Stimulated activated CD4-positive, alpha-beta T cell treated with anti-CD3 and anti-CD28 coated beads, Interleukin-12 subunit alpha, Interleukin-12 subunit beta, amount 100 ng/mL, for 48 hours (primary cell): ENCODE measurements at regions not wholly inside any gene's neighbourhood (a gene's known extent, or its start where the extent isn't known, plus 50 kb on each side); places are given as distances from the start of the nearest gene placed in this dataset.
"Not testable (repeated sequence)": the region's sequence is repeated elsewhere in the genome, so short reads cannot be mapped to it uniquely, and the experiment has no call there.

Experiments
- DNase-seq, 3 donors: peaks; one replicate each; pipeline ENCODE4 v3.0.0-alpha.2; 2020; ENCODE audit warnings: low read depth in 2 of 3, low spot score in 1 of 3

DNA sequence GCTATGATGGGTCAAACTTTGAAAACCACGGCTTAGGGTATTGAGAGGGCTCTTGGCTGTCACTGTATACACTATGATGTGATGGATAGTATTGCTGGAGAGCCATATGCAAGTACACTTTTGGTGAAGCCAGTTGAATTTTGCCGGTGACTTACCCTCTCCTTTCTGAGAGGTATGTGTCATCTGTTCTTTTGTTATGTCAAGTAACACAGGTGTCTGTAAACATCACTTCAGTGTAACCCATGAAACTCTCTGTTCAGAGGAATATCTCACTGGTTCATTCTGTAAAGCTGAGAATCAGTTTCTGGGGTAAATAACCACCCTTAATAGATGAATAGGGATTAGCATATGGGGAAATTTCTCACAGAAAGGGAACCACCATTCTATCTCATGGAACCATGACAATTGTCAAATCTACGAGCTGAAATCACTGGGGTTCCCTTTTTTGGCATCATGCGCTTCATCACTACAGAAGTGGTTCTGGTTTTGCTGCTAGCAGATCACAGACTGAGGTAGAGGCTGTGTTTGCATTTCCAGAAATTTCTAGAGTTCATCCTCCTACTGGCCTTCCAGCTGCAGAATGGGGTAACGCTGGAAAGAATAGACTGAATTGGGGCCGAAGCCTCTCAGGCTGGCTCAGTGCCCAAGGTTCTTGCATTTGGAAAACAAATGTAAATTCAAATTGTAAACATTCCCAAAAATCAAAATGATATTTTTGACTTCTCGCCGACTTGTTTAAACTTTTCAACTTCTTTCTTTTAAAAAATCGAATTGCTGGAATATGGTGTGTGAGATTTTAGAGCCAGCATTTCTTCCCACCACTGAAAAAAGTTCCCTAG, 83.3 kb upstream of the CREB5 start:
- DNase-seq: no peak

DNA sequence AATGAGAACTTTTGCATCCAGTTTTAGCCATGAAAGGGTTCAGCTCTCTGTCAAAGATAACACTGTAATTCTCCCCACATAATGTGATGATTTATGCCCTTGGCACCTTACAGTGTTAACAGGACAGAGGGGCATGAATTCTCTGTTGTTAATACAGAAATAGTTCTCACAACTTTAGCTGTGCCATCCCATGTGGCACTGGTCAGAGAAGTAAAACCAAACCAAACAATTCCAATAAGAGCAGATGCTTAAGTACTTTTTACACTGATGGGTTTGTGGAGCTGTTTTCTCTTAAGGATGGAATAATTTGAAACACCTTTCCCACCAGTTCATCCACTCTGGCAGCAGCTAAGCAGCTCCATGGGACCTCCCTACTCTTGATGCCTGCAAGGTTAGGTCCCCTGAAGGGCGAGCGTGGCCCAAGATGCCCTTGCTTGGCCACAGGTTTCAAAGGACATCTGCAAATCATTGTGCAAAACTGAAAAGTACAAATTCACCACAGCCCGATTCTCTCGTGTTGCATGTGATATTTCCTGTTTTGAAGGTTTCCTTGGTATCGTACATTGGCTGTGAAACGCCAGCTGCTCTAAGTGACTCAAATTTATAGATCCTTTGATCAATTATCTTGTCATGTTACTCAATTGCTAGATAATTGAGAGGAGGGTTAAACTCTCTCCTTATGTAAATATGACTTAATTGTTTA, 82.5 kb upstream of the CREB5 start:
- DNase-seq: no peak

GRCh38 chr7:28330384-28331070, 81.8 kb upstream of the CREB5 start:
- no peak for DNase-seq

GRCh38 chr7:28332046-28332445, 80.3 kb upstream of the CREB5 start:
- DNase-seq: no peak

DNA sequence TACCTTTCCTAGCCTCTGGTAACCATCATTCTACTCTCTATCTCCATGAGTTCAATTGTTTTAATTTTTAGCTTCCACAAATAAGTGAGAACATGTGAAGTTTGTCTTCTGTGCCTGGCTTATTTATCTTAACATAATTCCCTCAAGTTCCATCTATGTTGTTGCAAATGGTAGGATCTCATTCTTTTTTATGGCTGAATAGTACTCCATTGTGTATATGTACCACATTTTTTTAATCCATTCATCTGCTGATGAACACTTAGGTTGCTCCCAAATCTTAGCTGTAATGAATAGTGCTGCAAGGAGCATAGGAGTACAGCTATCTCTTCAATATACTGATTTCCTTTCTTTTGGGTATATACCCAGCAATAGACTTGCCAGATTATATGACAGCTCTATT, 78.8 kb upstream of the CREB5 start:
- DNase-seq: not testable (repeated sequence)

GRCh38 chr7:28336806-28337205, 75.5 kb upstream of the CREB5 start:
- no peak for DNase-seq

DNA sequence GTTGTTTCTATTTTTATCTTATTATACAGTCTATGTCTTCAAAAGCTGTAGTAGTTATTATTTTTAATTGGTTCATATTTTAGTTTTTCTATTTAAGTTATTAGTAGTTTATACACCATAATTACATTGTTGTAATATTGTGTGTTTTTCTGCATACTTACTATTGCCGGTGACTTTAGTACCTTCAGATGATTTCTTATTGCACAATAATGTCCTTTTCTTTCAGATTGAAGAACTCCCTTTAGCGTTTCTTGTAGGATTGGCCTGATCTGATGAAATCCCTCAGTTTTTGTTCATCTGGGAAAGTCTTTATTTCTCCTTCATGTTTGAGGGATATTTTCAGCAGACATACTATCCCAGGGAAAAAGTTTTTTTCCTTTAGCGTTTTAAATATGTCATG, 74.3 kb upstream of the CREB5 start:
- no peak for DNase-seq

GRCh38 chr7:28343462-28343861, 68.9 kb upstream of the CREB5 start:
- DNase-seq: no peak

DNA sequence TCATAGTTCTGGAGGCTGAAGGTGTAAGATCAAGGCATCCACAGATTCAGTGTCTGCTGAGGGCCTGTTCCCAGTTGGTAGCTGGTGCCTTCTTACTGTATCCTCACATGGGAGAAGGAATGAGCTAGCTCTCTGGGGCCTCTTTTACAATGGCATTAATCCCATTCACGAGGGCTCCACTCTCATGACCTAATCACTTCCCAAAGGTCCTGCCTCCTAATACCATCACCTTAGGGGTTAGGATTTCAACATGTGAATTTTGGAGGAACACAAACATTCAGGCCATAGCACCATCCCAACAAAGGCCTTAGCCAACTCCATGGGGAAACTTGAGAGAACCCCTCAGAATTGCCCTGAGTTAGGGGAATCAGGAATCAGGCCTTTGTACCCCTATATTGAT, 66.1 kb upstream of the CREB5 start:
- DNase-seq: no peak

DNA sequence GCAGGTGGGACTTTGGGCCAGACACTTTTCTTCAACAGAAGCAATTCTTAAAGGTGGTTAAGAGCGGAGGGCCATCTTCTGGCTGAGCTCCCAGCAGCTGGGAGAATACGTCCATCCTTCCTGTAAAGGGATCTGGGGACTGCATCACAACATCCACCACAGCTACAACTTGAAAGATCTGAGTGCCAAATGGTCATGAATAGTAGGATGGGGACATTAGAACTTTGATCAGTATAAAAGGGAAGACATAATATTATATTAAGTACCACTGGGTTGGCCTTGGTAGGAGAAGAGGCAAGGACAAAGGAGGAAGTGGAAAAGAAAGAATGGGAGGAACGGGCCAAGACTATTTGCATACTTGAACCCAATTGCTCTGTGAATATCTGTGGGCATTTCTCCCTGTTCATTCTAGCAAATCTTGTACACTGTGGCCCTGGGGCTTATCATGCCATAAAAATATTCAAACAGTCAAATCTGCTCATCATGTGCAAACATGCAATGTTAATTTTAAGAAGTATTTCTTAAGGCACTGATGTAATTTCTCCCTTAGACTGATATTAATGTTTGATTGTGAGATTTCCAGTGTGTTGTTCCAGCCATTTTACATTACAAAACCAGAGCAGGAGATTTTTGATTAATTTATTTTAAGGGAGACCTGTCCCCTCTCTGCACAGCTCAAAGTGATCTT, 65.5 kb upstream of the CREB5 start:
- DNase-seq: no peak

GRCh38 chr7:28347475-28348318, 64.6 kb upstream of the CREB5 start:
- DNase-seq: no peak

DNA sequence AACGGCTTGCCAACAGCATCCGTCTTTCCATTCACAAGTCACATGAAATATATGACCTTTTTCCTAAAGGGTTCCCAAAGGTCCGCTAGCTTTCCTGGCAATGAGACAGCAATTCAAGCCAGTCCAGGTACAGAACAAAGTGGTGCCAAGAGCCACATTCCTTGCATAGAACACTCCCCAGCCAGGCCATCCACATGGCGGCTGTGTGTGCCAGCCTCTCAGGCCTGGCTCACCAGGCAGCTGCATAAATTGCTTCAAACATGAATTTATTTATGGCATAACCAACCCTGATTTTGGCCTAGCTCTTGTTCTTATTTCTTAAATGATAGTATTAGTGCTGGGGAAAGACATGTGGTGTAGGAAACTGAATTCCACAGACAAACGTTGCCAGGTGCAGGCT, 63.7 kb upstream of the CREB5 start:
- DNase-seq: no peak

GRCh38 chr7:28349637-28350036, 62.7 kb upstream of the CREB5 start:
- DNase-seq: no peak

DNA sequence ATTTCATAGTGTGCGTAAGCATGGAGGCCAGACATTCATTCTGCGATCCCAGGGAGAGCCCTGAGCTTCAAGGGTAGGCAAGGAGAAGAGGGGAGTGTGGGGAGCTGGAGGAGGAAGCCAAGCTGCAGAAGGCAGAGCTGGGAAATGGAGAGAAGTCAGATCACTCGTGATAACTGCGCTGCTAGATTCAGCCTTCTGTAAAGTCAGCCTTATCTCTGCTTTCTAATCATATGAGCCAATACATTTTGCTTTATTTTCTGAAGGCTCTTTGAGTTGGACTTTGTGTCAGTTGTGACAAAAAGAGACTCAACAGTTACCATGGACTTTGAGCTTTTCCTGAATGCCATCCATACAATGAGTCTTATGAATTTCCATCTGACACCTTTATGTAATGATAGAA, 61.7 kb upstream of the CREB5 start:
- no peak for DNase-seq

GRCh38 chr7:28351450-28351849, 60.9 kb upstream of the CREB5 start:
- DNase-seq: no peak

DNA sequence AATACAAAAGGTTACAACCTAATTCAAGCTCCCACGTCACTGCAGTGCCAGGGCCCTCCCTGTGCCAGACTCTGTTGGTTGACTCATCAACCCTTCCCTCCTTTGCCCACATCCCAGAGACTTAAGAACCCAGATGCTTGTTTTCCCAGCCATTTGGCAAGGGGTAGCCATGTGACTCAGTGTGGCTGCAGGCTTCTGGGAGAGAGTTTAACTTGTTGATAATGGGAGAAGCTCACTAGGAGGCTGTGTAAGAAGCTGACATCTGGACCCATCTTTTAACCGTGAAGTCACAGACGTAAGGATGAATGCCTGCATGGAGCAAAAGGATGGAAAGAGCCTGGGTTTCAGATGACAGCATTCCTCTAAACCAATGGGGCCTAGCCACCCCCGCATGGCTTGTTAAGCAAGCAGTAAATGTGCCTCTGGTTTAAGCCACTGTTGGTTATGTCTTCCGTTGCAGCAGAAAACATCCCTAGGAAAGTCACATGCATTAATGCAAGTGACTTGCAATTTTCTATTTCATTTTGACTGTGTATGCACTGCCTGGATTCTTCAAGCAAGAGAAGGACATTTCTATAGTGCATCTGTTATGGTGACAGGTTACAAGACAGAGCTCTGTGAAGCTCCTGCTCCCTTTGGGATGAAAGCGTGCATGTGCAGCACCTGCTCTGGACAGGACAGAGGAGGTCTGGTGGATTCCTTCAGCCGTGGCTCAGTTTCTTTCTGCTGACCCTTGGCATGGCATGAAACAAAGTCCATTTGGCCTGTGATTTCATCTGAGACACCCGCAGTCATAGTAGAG, 57.5 kb upstream of the CREB5 start:
- no peak for DNase-seq

DNA sequence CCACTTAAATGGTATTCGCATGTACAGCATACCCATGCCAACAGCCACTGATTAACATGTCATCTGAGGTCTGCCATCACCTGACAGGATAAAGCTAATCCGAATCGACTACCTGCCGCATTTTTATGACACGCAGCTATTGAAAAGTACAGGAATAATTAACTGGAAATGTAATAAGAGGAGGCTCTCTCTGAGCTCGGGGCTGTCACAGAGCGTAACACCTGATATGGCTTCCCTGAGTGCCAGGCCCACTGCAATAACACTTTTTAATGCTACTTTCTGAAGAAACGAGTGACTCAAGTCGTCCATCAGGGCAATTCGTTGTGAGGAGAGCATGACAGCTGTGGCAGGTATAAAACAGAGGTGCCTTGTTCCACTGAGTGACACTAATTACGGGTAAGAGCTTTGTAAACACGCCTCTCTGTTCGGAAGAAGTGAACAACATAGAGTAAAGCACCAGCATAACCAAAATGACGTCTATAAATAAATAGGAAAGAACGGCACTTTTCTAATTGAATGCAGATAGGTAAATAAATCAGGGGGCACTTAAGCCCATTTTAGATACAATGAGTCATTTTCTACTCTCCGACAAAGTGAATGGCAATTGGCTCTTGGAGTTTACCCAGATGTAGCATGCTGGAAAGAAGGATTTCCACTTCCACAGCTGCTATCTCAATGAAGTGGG, 56.5 kb upstream of the CREB5 start:
- DNase-seq: no peak

- no peak for DNase-seq
Observed at GRCh38 chr7:28356619-28357018, 55.7 kb upstream of the CREB5 start.

DNA sequence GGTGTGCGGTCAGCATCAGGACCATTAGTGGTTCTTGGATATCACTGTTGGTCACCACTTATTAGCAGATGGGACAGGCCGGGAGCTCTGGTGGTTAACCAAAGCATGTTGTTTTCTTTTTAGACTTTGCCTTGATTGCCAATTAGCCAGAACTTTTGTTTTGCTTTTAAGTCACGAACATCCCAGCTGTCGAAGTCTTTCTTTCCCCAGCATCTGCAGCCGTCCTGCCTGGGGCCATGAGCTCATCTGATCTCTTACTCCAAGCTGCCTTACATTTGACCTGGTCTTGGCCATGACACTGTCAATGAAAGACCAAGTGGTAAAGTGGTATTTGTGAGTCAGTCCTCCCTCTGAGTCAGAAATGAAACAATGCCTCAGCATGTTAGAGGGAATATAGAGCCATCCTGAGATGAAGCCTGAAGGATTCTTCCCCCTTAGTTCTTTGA, 53.9 kb upstream of the CREB5 start:
- DNase-seq: no peak
